ENCODE measurements at regions not wholly inside any gene's neighbourhood (a gene's known extent, or its start where the extent isn't known, plus 50 kb on each side); places are given as distances from the start of the nearest gene placed in this dataset.

- Mint-ChIP-seq H3K4me3 (no peak overlapping the region), H3K4me1 (no peaks in the 10 kb centered on the region), H3K27me3 (no peaks in the 10 kb centered on the region), H3K9me3 (peaks cover 5% of the 10 kb centered on the region), H3K36me3 (no peaks in the 10 kb centered on the region), H3K27ac (no peak overlapping the region)
- ATAC-seq (ENCODE audit: low read depth) (no peak), DNase-seq (ENCODE audit: low spot score in 2 of 2) (no peak)
These were observed 907.0 kb downstream of the KCNJ18 start for GRCh38 chr17:22599322-22599721.

GRCh38 chr17:22600644-22601298 is 908.4 kb downstream of the KCNJ18 start:
- no peak overlapping the region for H3K4me3 Mint-ChIP-seq
- H3K36me3 Mint-ChIP-seq = no peaks in the 10 kb centered on the region
- H3K27ac Mint-ChIP-seq = no peak overlapping the region
- ATAC-seq (ENCODE audit: low read depth) (no peak), DNase-seq (ENCODE audit: low spot score in 2 of 2) (no peak)
- H3K4me1 Mint-ChIP-seq = no peaks in the 10 kb centered on the region
- no peaks in the 10 kb centered on the region for H3K27me3 Mint-ChIP-seq
- peaks cover 5% of the 10 kb centered on the region for H3K9me3 Mint-ChIP-seq

Measured in memory B cell (primary cell).